ENCODE measurements at regions not wholly inside any gene's neighbourhood (a gene's known extent, or its start where the extent isn't known, plus 50 kb on each side); places are given as distances from the start of the nearest gene placed in this dataset.

- no peaks in the 10 kb centered on the region for H3K9me3 ChIP-seq
- no peaks in the 10 kb centered on the region for H3K4me1 ChIP-seq
- H3K4me3 ChIP-seq: no peak overlapping the region
- H3K27me3 ChIP-seq: no peaks in the 10 kb centered on the region
- H3K36me3 ChIP-seq: no peaks in the 10 kb centered on the region
- DNase-seq (ENCODE audit: extremely low spot score in 2 of 2): no peak
- TF ChIP-seq POLR2AphosphoS5 (IDR thresholded peaks at IDR 0.05; ENCODE audit: insufficient read depth in 1 of 2, low read depth in 1 of 2) (no peak), CTCF (IDR thresholded peaks at IDR 0.05) (no peak), POLR2A (IDR thresholded peaks at IDR 0.05) (no peak)
- intact Hi-C loops (cut with DNase I): no loop called here
- H3K27ac ChIP-seq: no peak overlapping the region
These were observed 167.6 kb upstream of the COL8A1 start for GRCh38 chr3:99470841-99471240.

GRCh38 chr3:99468918-99469317 lies 169.5 kb upstream of the COL8A1 start:
- TF ChIP-seq POLR2AphosphoS5 (IDR thresholded peaks at IDR 0.05; ENCODE audit: insufficient read depth in 1 of 2, low read depth in 1 of 2) (no peak), POLR2A (IDR thresholded peaks at IDR 0.05) (no peak), CTCF (IDR thresholded peaks at IDR 0.05) (no peak)
- intact Hi-C loops (cut with DNase I): no loop called here
- Histone ChIP-seq H3K27me3 (no peaks in the 10 kb centered on the region), H3K36me3 (no peaks in the 10 kb centered on the region), H3K9me3 (no peaks in the 10 kb centered on the region), H3K27ac (no peak overlapping the region), H3K4me3 (no peak overlapping the region), H3K4me1 (no peaks in the 10 kb centered on the region)
- DNase-seq (ENCODE audit: extremely low spot score in 2 of 2): no peak

GRCh38 chr3:99467420-99467819 lies 171.0 kb upstream of the COL8A1 start:
- Histone ChIP-seq H3K9me3 (no peaks in the 10 kb centered on the region), H3K4me3 (no peak overlapping the region), H3K36me3 (no peaks in the 10 kb centered on the region), H3K4me1 (no peaks in the 10 kb centered on the region), H3K27ac (no peak overlapping the region), H3K27me3 (no peaks in the 10 kb centered on the region)
- TF ChIP-seq CTCF (IDR thresholded peaks at IDR 0.05): no peak
- TF ChIP-seq POLR2A (IDR thresholded peaks at IDR 0.05): no peak
- TF ChIP-seq POLR2AphosphoS5 (IDR thresholded peaks at IDR 0.05; ENCODE audit: insufficient read depth in 1 of 2, low read depth in 1 of 2): no peak
- intact Hi-C loops (cut with DNase I): no loop called here
- DNase-seq (ENCODE audit: extremely low spot score in 2 of 2): no peak

- H3K27ac ChIP-seq: no peak overlapping the region
- TF ChIP-seq CTCF (IDR thresholded peaks at IDR 0.05) (no peak), POLR2AphosphoS5 (IDR thresholded peaks at IDR 0.05; ENCODE audit: insufficient read depth in 1 of 2, low read depth in 1 of 2) (no peak), POLR2A (IDR thresholded peaks at IDR 0.05) (no peak)
- H3K9me3 ChIP-seq: no peaks in the 10 kb centered on the region
- H3K36me3 ChIP-seq: no peaks in the 10 kb centered on the region
- H3K4me1 ChIP-seq: no peaks in the 10 kb centered on the region
- no peak overlapping the region for H3K4me3 ChIP-seq
- no peaks in the 10 kb centered on the region for H3K27me3 ChIP-seq
- intact Hi-C loops (cut with DNase I): no loop called here
- no peak for DNase-seq (ENCODE audit: extremely low spot score in 2 of 2)
These were observed 172.1 kb upstream of the COL8A1 start for GRCh38 chr3:99466331-99466730.

GRCh38 chr3:99458013-99458412 lies 180.4 kb upstream of the COL8A1 start:
- H3K4me1 ChIP-seq: no peaks in the 10 kb centered on the region
- no peak for DNase-seq (ENCODE audit: extremely low spot score in 2 of 2)
- no peaks in the 10 kb centered on the region for H3K36me3 ChIP-seq

GRCh38 chr3:99442599-99442998 lies 195.8 kb upstream of the COL8A1 start:
- Histone ChIP-seq H3K4me1 (no peaks in the 10 kb centered on the region), H3K4me3 (no peak overlapping the region), H3K27me3 (no peaks in the 10 kb centered on the region), H3K27ac (no peak overlapping the region), H3K9me3 (no peaks in the 10 kb centered on the region), H3K36me3 (no peaks in the 10 kb centered on the region)
- no peak for DNase-seq (ENCODE audit: extremely low spot score in 2 of 2)
- intact Hi-C loops (cut with DNase I): no loop called here
- TF ChIP-seq POLR2A (IDR thresholded peaks at IDR 0.05): no peak
- no peak for TF ChIP-seq CTCF (IDR thresholded peaks at IDR 0.05)
- TF ChIP-seq POLR2AphosphoS5 (IDR thresholded peaks at IDR 0.05; ENCODE audit: insufficient read depth in 1 of 2, low read depth in 1 of 2): no peak

More at GRCh38 chr3:99458013-99458412, 180.4 kb upstream of the COL8A1 start:
- Histone ChIP-seq H3K9me3 (no peaks in the 10 kb centered on the region), H3K4me3 (no peak overlapping the region), H3K27ac (no peak overlapping the region), H3K27me3 (no peaks in the 10 kb centered on the region)
- intact Hi-C loops (cut with DNase I): no loop called here
- no peak for TF ChIP-seq POLR2A (IDR thresholded peaks at IDR 0.05)
